Transverse colon (tissue), 4 donors: ENCODE measurements at regions not wholly inside any gene's neighbourhood (a gene's known extent, or its start where the extent isn't known, plus 50 kb on each side); places are given as distances from the start of the nearest gene placed in this dataset.

ENCODE experiments used
- DNase-seq: peaks from one replicate; pipeline ENCODE4 v3.0.0-alpha.2; 2019
- H3K27ac ChIP-seq, 4 donors: fragments of 200-600 bp; sonication (generic); 2 replicates each; pipeline ENCODE4 v1.5.1; 2016 to 2018; ENCODE audit warnings: inconsistent platforms in 4 of 4
- H3K27me3 ChIP-seq: fragments of 200-600 bp; sonication (generic); 2 replicates; pipeline ENCODE4 v1.5.1; 2017; ENCODE audit warnings: inconsistent platforms
- H3K36me3 ChIP-seq, 4 donors: fragments of 200-600 bp; sonication (generic); 2 replicates each; pipeline ENCODE4 v1.5.1; 2017 to 2019; ENCODE audit warnings: inconsistent platforms in 4 of 4
- H3K4me1 ChIP-seq, 4 donors: fragments of 200-600 bp; sonication (generic); 2 replicates each; pipeline ENCODE4 v1.5.1; 2017 to 2020; ENCODE audit warnings: inconsistent platforms in 4 of 4
- H3K4me3 ChIP-seq, 4 donors: fragments of 200-600 bp; sonication (generic); 1 replicate in 1 of 4; 2 replicates in 3 of 4; pipeline versions ENCODE4 v1.5.1 to v1.6.1; 2017 to 2019; ENCODE audit warnings: inconsistent platforms in 4 of 4
- H3K9me3 ChIP-seq, 2 donors: fragments of 200-600 bp; sonication (generic); 2 replicates each; pipeline ENCODE4 v1.5.1; 2017 to 2019; ENCODE audit warnings: inconsistent platforms in 2 of 2
- EP300 ChIP-seq: sonication (generic); formaldehyde crosslinking; IDR thresholded peaks from one replicate; pipeline ENCODE4 v1.6.1; 2017; ENCODE audit warnings: antibody characterized with exemption, low read depth
- POLR2A ChIP-seq: fragments of 450-650 bp; IDR thresholded peaks from one replicate; pipeline ENCODE4 v1.6.1; 2016; ENCODE audit warnings: antibody characterized with exemption, mild to moderate bottlenecking, moderate library complexity
- POLR2AphosphoS5 ChIP-seq, 3 donors: sonication (generic); formaldehyde crosslinking; IDR thresholded peaks; one replicate each; pipeline ENCODE4 v1.6.1; 2016; ENCODE audit warnings: antibody characterized with exemption in 3 of 3
- WGBS, 2 donors: methylation state at CpG; one replicate each; pipeline ENCODE4 v1.1.5; 2018; ENCODE audit warnings: low coverage in 1 of 2; 5-methylcytosine and 5-hydroxymethylcytosine counted together
- in situ Hi-C, 4 donors: fragments of 200-750 bp; cut with MboI; loops; one replicate each; pipeline versions ENCODE4 v1.15.0 to v1.15.1; 2017; ENCODE audit warnings: low sequenced_read_pairs in 3 of 4, low pct_ligation_motif_present in 1 of 4, low pct_unique_long_range_greater_than_20kb in 1 of 4
- intact Hi-C: fragments of 100-400 bp; cut with DNase I; formaldehyde crosslinking; loops from one replicate; pipeline ENCODE4 v1.15.1; 2023; ENCODE audit warnings: low total_unique reads
- TF ChIP-seq, protein P1 (sequence below), 5 experiments: fragments of 200-600 bp in 3 of 5; fragments of 450-650 bp in 2 of 5; sonication (generic) in 3 of 5; IDR thresholded peaks; 1 replicate in 2 of 5; 2 replicates in 3 of 5; pipeline ENCODE4 v1.5.1; 2016 to 2017; ENCODE audit warnings: antibody characterized with exemption in 5 of 5, inconsistent platforms in 3 of 5, mild to moderate bottlenecking in 2 of 5, moderate library complexity in 1 of 5

GRCh38 chrX:78456909-78457308, 129.5 kb upstream of the CYSLTR1 start:
- Histone ChIP-seq H3K27me3 (no peaks in the 10 kb centered on the region), H3K9me3 (no peaks in the 10 kb centered on the region), H3K27ac (no peak overlapping the region), H3K4me3 (no peak overlapping the region), H3K36me3 (no peaks in the 10 kb centered on the region), H3K4me1 (no peaks in the 10 kb centered on the region)
- WGBS, 2 donors: 72% methylated on average over 1 of the region's 1 CpG; no CpG with 5 or more reads in 1 of the 2 donors
- in situ Hi-C loops (no loop called here), intact Hi-C loops (no loop called here)
- DNase-seq: no peak
- TF ChIP-seq EP300 (no peak), POLR2AphosphoS5 (IDR thresholded peaks at IDR 0.05) (no peak), POLR2A (no peak)
- TF ChIP-seq, protein P1, sequence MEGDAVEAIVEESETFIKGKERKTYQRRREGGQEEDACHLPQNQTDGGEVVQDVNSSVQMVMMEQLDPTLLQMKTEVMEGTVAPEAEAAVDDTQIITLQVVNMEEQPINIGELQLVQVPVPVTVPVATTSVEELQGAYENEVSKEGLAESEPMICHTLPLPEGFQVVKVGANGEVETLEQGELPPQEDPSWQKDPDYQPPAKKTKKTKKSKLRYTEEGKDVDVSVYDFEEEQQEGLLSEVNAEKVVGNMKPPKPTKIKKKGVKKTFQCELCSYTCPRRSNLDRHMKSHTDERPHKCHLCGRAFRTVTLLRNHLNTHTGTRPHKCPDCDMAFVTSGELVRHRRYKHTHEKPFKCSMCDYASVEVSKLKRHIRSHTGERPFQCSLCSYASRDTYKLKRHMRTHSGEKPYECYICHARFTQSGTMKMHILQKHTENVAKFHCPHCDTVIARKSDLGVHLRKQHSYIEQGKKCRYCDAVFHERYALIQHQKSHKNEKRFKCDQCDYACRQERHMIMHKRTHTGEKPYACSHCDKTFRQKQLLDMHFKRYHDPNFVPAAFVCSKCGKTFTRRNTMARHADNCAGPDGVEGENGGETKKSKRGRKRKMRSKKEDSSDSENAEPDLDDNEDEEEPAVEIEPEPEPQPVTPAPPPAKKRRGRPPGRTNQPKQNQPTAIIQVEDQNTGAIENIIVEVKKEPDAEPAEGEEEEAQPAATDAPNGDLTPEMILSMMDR (IDR thresholded peaks at IDR 0.05): no peak

DNA sequence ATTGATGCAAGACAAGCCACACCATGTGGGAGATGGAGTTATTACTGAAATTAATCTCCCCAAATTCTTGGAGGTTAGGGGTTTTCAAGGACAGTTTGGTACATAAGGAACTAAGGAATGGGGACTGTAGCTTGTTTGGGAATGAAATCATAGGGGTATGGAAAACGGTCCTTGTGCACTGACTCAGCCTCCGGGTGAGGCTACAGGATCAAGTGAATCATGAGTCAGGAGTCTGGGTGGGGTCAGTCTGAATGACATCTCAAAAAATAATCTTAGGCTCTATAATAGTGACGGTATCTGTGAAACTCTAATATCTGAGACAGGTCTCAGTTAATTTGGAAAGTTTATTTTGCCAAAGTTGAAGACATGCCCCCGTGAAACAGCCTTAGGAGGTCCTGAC, 128.5 kb upstream of the CYSLTR1 start:
- in situ Hi-C loops: no loop called here

DNA sequence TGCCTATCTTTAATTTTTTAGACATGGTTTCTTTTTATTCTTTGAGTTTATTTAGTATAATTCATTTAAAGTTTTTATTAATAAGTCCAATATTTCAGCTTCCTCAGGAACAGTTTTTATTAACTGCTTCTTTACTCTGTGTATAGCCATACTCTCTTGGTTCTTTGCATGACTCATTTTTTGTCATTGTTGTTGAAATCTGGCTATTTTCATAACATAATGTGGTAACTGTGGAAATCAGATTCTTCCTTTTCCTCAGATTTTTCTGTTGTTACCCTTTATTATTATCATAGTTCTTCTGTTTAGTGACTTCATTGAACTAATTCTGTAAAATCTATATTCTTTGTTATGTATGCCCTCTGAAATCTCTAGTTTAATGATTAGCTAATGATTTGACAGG, 124.9 kb upstream of the CYSLTR1 start:
- Histone ChIP-seq H3K27me3 (no peaks in the 10 kb centered on the region), H3K36me3 (no peaks in the 10 kb centered on the region), H3K4me1 (no peaks in the 10 kb centered on the region), H3K9me3 (no peaks in the 10 kb centered on the region), H3K27ac (no peak overlapping the region), H3K4me3 (no peak overlapping the region)
- intact Hi-C loops (no loop called here), in situ Hi-C loops (no loop called here)
- DNase-seq: no peak
- TF ChIP-seq EP300 (no peak), POLR2AphosphoS5 (IDR thresholded peaks at IDR 0.05) (no peak), POLR2A (no peak)
- TF ChIP-seq, protein P1 (IDR thresholded peaks at IDR 0.05): no peak

More for the DNA sequence above, 128.5 kb upstream of the CYSLTR1 start:
- Histone ChIP-seq H3K9me3 (no peaks in the 10 kb centered on the region), H3K27me3 (no peaks in the 10 kb centered on the region), H3K27ac (no peak overlapping the region), H3K4me1 (no peaks in the 10 kb centered on the region), H3K36me3 (no peaks in the 10 kb centered on the region), H3K4me3 (no peak overlapping the region)
- intact Hi-C loops: no loop called here
- 60% methylated on average over 4 of the region's 4 CpGs; no CpG with 5 or more reads in 1 of the 2 donors for WGBS, 2 donors
- no peak for TF ChIP-seq POLR2AphosphoS5 (IDR thresholded peaks at IDR 0.05)
- TF ChIP-seq POLR2A: no peak
- TF ChIP-seq, protein P1 (IDR thresholded peaks at IDR 0.05): no peak
- no peak for TF ChIP-seq EP300
- no peak for DNase-seq

DNA sequence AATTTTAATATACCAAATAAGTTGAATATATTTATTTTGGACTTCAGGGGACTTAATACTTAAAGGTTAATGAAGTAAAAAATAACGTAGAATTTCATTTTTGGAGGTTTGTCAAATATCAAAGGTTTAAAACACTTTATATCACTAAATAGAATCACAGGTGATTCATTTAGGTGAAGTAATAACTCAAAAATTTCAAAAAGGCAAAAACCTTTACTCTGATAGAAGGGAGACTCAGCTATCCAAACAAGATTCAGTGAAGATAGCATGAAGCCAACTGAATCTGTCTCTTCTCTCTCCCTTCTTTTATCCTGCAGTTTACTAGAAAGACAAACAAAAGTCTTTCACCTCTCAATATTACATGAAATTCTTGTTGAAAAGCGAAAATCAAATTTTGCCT, 110.2 kb upstream of the CYSLTR1 start:
- Histone ChIP-seq H3K36me3 (no peaks in the 10 kb centered on the region), H3K4me3 (no peak overlapping the region), H3K4me1 (no peaks in the 10 kb centered on the region), H3K27ac (no peak overlapping the region), H3K9me3 (no peaks in the 10 kb centered on the region), H3K27me3 (no peaks in the 10 kb centered on the region)
- intact Hi-C loops (no loop called here), in situ Hi-C loops (no loop called here)
- 54 to 62% methylated on average over 2 of the region's 2 CpGs for WGBS, 2 donors
- TF ChIP-seq EP300 (no peak), POLR2A (no peak), POLR2AphosphoS5 (IDR thresholded peaks at IDR 0.05) (no peak)
- TF ChIP-seq, protein P1 (IDR thresholded peaks at IDR 0.05): no peak
- DNase-seq: no peak
